Nucleus accumbens (tissue), 56 donors: ENCODE measurements at regions not wholly inside any gene's neighbourhood (a gene's known extent, or its start where the extent isn't known, plus 50 kb on each side); places are given as distances from the start of the nearest gene placed in this dataset.
"Not testable (repeated sequence)": the region's sequence is repeated elsewhere in the genome, so short reads cannot be mapped to it uniquely, and the experiment has no call there.

ENCODE experiments used
- DNase-seq, 56 donors: peaks; one replicate each; lab custom pipeline; 2025; lab: John Stamatoyannopoulos, UW

DNA sequence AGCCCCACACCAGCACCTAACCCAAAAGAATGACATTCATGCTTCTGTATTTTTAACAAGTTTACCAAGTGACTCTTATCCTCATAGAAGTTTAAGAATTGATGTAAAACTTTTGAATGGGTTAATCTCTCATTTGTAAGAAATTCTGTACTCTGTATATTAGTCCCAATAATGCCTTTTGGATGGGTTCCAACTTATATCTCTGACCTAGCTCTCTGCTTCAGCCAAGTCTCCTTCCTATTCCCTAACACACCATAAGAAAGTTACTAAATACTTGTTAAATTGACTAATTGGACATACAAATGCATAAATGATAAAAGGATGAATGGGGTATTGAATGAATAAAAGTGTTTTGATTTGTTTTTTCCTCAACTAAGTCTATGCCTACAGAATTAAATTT is 557.3 kb downstream of the TMTC2 start:
- no peak for DNase-seq

GRCh38 chr12:83233987-83234386 is 547.3 kb downstream of the TMTC2 start:
- not testable (repeated sequence) for DNase-seq

- DNase-seq: not testable (repeated sequence)
Measured at GRCh38 chr12:83226960-83227359, 540.3 kb downstream of the TMTC2 start.

DNA sequence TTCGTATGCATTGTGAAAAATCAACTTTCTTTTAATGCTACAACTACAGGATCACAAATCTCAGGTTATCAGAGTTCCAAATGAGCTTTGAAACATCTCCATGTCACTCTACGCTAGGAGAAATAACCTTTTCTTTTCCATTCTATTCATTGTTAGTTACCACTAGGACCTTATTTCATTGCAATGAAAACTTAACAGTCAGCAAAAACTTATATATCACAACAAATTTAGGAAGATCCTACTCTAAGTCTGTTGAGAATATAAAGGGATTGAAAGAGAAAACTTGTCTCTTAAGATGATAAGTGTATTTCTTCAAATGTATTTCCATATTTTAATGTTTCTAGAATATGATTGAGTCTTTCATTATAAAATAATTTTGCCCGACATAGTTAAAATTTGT is 539.1 kb downstream of the TMTC2 start:
- no peak for DNase-seq

DNA sequence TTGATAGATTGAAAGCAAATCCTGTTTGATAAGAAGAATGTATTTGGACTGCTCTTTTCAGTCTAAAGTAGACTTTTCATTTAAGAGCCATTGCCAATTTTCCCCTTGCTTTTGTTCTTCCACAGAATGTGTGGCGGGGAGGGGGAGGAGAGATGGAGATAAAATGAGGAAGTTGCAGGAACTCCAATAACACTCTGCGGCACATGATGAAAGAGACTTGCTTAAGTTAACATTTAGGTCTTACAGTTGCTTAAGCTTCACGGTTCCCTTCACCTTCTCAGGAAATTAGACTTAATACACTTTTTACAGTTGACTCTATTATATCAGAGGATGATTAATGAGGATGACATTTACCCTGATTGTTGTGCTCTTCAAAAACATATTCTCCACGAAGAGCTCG is 537.3 kb downstream of the TMTC2 start:
- no peak for DNase-seq

- DNase-seq: no peak
Measured at GRCh38 chr12:83220774-83221173, 534.1 kb downstream of the TMTC2 start.

DNA sequence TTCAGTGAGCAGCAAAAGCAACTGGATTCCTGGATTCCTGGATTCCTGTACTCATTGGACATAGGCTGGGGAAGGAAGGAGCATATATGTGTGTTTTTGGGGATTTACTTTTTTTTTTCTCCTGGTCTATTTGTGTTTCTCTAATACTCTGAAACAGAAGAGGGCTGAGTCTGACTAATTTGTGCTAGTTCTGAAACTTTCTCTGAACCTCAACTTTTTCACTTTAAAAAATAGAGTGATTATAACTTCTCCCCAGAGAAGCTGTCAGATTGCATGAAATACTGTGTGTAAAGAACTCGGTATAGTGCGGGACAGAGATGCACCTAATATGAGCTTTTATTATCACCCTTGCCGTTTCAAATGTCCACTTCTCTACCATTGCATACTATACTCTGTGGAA is 529.5 kb downstream of the TMTC2 start:
- no peak for DNase-seq

DNA sequence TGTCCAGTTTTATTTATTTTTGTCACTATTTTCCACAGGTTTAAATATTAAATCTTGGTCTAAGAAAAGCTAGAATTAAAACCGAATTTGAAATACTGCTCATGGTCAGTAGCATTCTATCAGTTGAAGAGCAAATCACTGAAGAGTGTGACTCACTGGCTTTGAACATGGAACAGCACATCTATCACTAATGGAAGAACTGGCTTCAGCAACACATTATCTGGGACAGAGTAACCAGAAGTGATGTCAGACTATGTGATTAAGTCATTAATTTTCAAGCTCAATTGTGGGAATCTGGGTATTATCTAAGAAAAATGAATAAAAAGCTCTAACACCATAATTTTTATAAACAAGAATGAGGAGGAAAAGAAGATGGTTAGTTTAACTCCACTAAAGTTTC is 527.5 kb downstream of the TMTC2 start:
- DNase-seq: no peak

GRCh38 chr12:83210933-83211332 is 524.2 kb downstream of the TMTC2 start:
- no peak for DNase-seq

DNA sequence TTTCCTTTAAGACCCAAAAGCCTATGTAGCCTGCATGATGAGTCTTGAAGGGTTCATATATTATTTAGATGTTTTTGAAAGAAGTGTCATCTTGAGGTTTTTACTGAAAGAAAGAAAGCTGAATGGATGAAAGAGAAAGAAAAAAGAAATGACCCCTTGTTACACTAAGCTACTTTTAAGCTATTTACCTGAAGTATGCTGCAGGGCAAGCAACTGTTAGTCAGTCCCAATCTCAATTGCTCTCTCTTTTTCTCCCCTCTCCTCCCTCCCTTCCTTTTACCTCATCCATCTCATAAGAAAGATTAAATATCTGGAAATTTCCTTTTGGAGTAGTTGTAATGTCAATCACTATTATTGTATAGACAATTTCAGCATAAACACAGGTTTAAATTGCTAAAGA is 512.4 kb downstream of the TMTC2 start:
- DNase-seq: no peak

DNA sequence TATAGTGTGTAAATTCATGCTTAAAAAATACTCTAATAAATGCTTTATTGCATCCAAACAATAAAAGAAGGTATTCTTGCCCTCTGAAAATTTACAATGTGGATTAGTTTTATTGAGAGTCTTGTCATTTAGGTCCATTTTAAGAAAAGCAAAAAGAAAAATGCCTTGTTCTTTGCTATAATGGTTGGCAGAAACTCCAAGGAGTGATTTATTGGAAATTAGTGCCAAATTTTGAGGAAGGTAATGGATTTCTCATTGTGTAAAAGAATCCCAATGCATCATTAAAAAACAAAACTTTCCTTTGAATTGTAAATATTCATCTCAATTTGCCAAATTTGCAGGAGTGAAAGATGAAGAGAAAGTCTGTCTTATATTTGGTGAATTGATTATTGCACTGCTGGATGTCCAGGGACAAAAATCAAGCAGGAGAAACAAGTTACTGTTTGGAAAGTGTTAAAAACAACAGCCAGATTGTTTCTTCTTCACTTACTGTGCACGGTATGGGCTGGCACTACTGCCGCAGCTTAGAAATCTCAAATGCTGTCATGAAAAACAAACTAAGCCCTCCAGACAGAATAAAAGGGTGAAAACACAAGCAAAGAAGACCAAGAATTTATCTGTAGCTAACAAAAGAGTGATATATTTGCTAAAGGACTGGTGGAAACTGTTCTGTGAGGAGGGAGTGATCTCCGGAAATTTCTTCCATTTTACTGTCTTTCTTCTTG is 511.7 kb downstream of the TMTC2 start:
- DNase-seq: no peak

- no peak for DNase-seq
Measured at GRCh38 chr12:83197483-83197914, 510.8 kb downstream of the TMTC2 start.

GRCh38 chr12:83196694-83197350 is 510.1 kb downstream of the TMTC2 start:
- DNase-seq: no peak

DNA sequence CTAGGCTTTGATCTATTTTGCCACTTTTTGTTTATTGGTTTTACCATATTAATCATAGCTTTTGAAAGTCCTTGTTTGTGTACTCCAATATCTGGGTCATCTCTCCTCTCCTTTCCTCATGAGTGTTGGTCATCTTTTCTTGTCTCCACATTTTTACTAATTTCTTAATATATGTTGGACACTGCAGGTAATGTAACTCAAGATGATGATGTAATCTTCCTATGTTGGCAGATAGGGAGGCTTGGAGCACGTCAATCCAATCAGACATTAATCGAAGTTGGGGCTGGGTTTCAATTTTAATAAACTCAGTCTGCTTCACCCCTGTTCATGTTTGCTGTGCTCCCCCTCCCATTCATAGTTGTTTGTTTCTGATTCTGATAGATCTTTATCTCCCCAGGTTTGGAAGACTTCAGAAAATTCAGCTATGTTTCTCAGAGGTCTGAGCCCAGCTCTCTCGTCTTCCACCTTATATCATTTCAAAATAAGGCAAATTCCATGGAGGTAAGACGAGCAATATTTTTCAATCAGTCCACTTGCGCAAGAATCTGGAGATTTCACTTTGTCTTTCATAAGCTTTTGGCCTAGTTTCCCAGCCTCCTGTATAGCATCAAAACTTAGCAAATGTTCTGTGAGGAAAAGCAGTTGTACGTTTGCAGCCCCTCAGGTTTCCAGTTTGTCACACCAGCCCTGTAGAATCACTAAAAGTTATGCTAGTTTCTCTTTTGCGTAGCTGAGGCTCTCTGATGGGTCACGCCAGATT is 504.1 kb downstream of the TMTC2 start:
- DNase-seq: no peak

DNA sequence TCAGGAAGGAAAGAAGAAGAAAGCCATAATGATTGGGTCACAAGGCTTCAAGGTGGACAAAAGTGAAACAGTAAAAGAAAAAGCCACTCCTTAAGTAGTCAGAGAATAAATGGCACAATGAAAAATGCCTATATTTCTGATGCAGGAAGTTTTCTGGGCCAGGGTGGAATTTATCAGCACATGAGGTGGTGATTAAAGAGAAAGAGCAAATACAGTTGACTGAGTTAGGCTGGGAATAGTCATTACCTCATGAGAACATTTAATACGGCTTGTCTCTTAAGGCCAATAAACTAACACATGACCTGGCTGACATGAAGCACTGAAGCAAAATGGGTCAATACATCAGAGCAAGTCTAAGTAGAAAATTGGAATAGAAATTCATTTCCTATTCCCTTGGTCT is 499.7 kb downstream of the TMTC2 start:
- DNase-seq: no peak

- no peak for DNase-seq
Measured at GRCh38 chr12:83185241-83185640, 498.5 kb downstream of the TMTC2 start.
